Thyroid gland (tissue), 4 donors: ENCODE measurements at regions not wholly inside any gene's neighbourhood (a gene's known extent, or its start where the extent isn't known, plus 50 kb on each side); places are given as distances from the start of the nearest gene placed in this dataset.

Experiments used
- DNase-seq, 2 donors: peaks; one replicate each; pipeline ENCODE4 v3.0.0-alpha.2; 2019
- H3K27ac ChIP-seq, 3 donors: fragments of 200-600 bp; sonication (generic); 1 replicate in 2 of 3; 2 replicates in 1 of 3; pipeline ENCODE4 v1.5.1; 2016 to 2019; ENCODE audit warnings: mild to moderate bottlenecking in 1 of 3, moderate library complexity in 1 of 3
- H3K27me3 ChIP-seq: fragments of 200-600 bp; sonication (generic); one replicate; pipeline ENCODE4 v1.5.1; 2019
- H3K36me3 ChIP-seq, 2 donors: fragments of 200-600 bp; sonication (generic); one replicate each; pipeline ENCODE4 v1.5.1; 2016 to 2019
- H3K4me1 ChIP-seq, 2 donors: fragments of 200-600 bp; sonication (generic); one replicate each; pipeline ENCODE4 v1.5.1; 2017 to 2019
- H3K4me3 ChIP-seq, 3 donors: fragments of 200-600 bp; sonication (generic); replicated peaks in 1 of 3; 1 replicate in 2 of 3; 2 replicates in 1 of 3; pipeline ENCODE4 v1.5.1; 2016; ENCODE audit warnings: mild to moderate bottlenecking in 1 of 3
- H3K9me3 ChIP-seq: fragments of 200-600 bp; sonication (generic); one replicate; pipeline ENCODE4 v1.5.1; 2017
- CTCF ChIP-seq, 6 experiments: fragments of 200-600 bp in 3 of 6; fragments of 450-650 bp in 3 of 6; sonication (generic) in 3 of 6; IDR thresholded peaks; one replicate each; pipeline ENCODE4 v1.5.1; 2016 to 2019; ENCODE audit warnings: antibody characterized with exemption in 6 of 6, mild to moderate bottlenecking in 2 of 6, inconsistent platforms in 1 of 6, moderate library complexity in 1 of 6
- POLR2A ChIP-seq, 2 donors: fragments of 450-650 bp; IDR thresholded peaks; one replicate each; pipeline ENCODE4 v1.6.1; 2017; ENCODE audit warnings: antibody characterized with exemption in 2 of 2, mild to moderate bottlenecking in 2 of 2, moderate library complexity in 1 of 2
- WGBS, 2 donors: methylation state at CpG; one replicate each; pipeline ENCODE4 v1.1.5; 2017; 5-methylcytosine and 5-hydroxymethylcytosine counted together
- intact Hi-C: fragments of 100-400 bp; cut with DNase I; formaldehyde crosslinking; loops from one replicate; pipeline ENCODE4 v1.15.1; 2023

DNA sequence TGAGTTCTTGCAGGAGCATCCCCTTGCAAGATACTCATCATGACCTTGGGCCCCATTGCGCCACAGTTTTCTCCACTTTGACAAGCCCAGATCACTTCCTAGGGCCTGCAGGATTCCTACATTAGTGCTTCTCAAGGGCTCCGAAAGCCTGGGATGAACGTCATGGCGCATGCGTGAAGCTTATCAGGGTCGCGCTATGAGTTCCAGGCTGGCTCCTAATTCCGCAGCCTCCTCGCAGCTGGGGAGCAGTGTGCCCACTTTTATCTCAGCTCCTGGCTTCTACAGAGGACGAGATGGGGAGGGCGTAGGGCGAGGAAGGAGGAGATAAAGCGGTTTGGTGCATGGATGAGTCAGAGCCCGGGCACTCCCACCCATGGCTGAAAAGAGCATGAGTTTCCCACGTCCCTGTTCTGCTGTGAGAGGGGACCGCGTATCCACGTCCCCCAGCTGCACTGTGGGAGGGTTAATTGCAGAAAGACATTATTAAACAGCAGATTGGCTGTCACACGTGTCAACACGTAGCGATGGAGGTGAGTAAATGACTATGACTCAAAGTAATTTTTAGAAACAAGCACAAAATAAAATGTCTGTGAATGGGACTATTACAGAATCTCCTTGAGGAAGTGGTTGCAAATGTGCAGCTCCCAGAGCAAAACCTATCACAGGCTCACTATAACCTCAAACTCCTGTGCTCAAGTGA lies 72.9 kb upstream of the DSP start:
- DNase-seq: no peak
- H3K9me3 ChIP-seq: no peaks in the 10 kb centered on the region
- H3K4me1 ChIP-seq: peaks cover 0 to 6% of the 10 kb centered on the region in 2 donors
- H3K27ac ChIP-seq: no peak overlapping the region
- H3K27me3 ChIP-seq: no peaks in the 10 kb centered on the region
- no peaks in the 10 kb centered on the region for H3K36me3 ChIP-seq
- WGBS, 2 donors: 72 to 73% methylated on average over 21 of the region's 21 CpGs
- no peak overlapping the region for H3K4me3 ChIP-seq
- TF ChIP-seq POLR2A (IDR thresholded peaks at IDR 0.05): no peak
- TF ChIP-seq CTCF (IDR thresholded peaks at IDR 0.05): no peak
- intact Hi-C loops: no loop called here

DNA sequence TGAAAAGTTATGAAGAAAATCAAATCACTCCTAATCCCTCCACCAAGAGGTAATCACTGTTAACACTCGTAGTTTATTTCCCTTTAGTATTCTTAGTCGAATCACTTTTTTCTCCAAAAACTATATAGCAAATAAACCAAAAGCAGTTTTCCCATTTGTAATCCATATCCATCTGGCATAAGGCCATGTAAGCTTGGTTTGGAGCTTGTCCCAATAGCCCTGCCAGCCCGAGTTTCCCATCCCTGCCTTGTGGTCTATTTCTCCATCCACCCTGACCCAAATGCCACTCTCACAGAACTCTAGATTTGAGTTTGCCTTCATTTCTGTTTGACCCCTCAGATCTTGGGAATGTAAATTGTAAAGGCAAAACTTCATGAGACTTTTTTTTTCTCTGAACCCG lies 71.8 kb upstream of the DSP start:
- no peak overlapping the region for H3K4me3 ChIP-seq
- no peaks in the 10 kb centered on the region for H3K9me3 ChIP-seq
- WGBS, 2 donors: 79 to 81% methylated on average over 4 of the region's 4 CpGs
- intact Hi-C loops: no loop called here
- TF ChIP-seq CTCF (IDR thresholded peaks at IDR 0.05) (no peak), POLR2A (IDR thresholded peaks at IDR 0.05) (no peak)
- H3K27ac ChIP-seq: no peak overlapping the region
- H3K36me3 ChIP-seq: no peaks in the 10 kb centered on the region
- no peaks in the 10 kb centered on the region for H3K27me3 ChIP-seq
- DNase-seq: no peak
- H3K4me1 ChIP-seq: peaks cover 0 to 6% of the 10 kb centered on the region in 2 donors

DNA sequence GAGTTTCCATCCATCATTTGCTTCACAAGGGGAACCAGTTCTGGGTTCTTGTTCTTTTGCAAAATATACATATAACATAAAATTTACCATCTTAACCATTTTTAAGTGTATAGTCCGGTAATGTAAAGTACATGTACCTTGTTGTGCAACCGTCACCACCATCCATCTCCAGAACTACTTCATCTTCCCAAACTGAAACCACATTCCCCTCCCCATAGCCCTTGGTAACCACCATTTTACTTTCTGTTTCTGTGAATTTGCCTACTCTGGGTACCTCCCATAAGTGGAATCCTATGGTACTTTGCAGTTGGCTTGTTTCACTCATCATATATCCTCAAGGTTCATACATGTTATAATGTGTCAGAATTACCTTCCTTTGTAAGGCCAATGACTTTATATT lies 70.3 kb upstream of the DSP start:
- 89% methylated on average over 2 of the region's 2 CpGs for WGBS, 2 donors
- Histone ChIP-seq H3K27me3 (no peaks in the 10 kb centered on the region), H3K36me3 (no peaks in the 10 kb centered on the region), H3K4me1 (peaks cover 0 to 6% of the 10 kb centered on the region in 2 donors), H3K27ac (no peak overlapping the region), H3K9me3 (no peaks in the 10 kb centered on the region), H3K4me3 (no peak overlapping the region)
- no peak for TF ChIP-seq CTCF (IDR thresholded peaks at IDR 0.05)
- TF ChIP-seq POLR2A (IDR thresholded peaks at IDR 0.05): no peak
- intact Hi-C loops: no loop called here
- DNase-seq: no peak

GRCh38 chr6:7473805-7474719 lies 67.4 kb upstream of the DSP start:
- intact Hi-C loops: no loop called here
- TF ChIP-seq CTCF (IDR thresholded peaks at IDR 0.05): no peak
- no peak for TF ChIP-seq POLR2A (IDR thresholded peaks at IDR 0.05)
- 82 to 88% methylated on average over 7 of the region's 7 CpGs for WGBS, 2 donors

GRCh38 chr6:7475081-7475480 lies 66.4 kb upstream of the DSP start:
- Histone ChIP-seq H3K36me3 (no peaks in the 10 kb centered on the region), H3K27ac (no peak overlapping the region), H3K4me1 (peaks cover 0 to 5% of the 10 kb centered on the region in 2 donors), H3K9me3 (no peaks in the 10 kb centered on the region), H3K4me3 (no peak overlapping the region), H3K27me3 (no peaks in the 10 kb centered on the region)
- intact Hi-C loops: no loop called here
- DNase-seq: no peak
- WGBS, 2 donors: 95 to 97% methylated on average over 5 of the region's 5 CpGs
- TF ChIP-seq POLR2A (IDR thresholded peaks at IDR 0.05) (no peak), CTCF (IDR thresholded peaks at IDR 0.05) (no peak)

More at GRCh38 chr6:7473805-7474719, 67.4 kb upstream of the DSP start:
- Histone ChIP-seq H3K4me3 (no peak overlapping the region), H3K27ac (no peak overlapping the region), H3K27me3 (no peaks in the 10 kb centered on the region), H3K36me3 (no peaks in the 10 kb centered on the region), H3K4me1 (peaks cover 0 to 4% of the 10 kb centered on the region in 2 donors), H3K9me3 (no peaks in the 10 kb centered on the region)
- no peak for DNase-seq
